Brain microvascular endothelial cell (primary cell): ENCODE measurements at regions not wholly inside any gene's neighbourhood (a gene's known extent, or its start where the extent isn't known, plus 50 kb on each side); places are given as distances from the start of the nearest gene placed in this dataset.

Experiments
- DNase-seq: peaks from one replicate; pipeline ENCODE4 v3.0.0-alpha.2; 2020
- H3K27ac ChIP-seq: fragments of 250-450 bp; sonication (Bioruptor Pico); 2 replicates; pipeline ENCODE4 v1.5.1; 2020; ENCODE audit warnings: mild to moderate bottlenecking, moderate library complexity
- H3K27me3 ChIP-seq: fragments of 250-450 bp; sonication (Bioruptor Pico); replicated peaks from 2 replicates; pipeline ENCODE4 v1.5.1; 2020; ENCODE audit warnings: mild to moderate bottlenecking
- H3K36me3 ChIP-seq: fragments of 250-450 bp; sonication (Bioruptor Pico); replicated peaks from 2 replicates; pipeline ENCODE4 v1.5.1; 2020; ENCODE audit warnings: mild to moderate bottlenecking
- H3K4me3 ChIP-seq: 2 replicates; pipeline ENCODE4 v1.5.1; 2011; ENCODE audit warnings: low read depth, mild to moderate bottlenecking, control low read depth, low read length, moderate library complexity
- in situ Hi-C: cut with HindIII; loops from 2 replicates; pipeline ENCODE4 v1.10.0; 2017; ENCODE audit warnings: low sequenced_read_pairs, low pct_ligation_motif_present
- TF ChIP-seq, protein P1 (sequence below): IDR thresholded peaks from 2 replicates; pipeline ENCODE4 v1.5.1; 2011; ENCODE audit warnings: low read depth, mild to moderate bottlenecking, moderate library complexity, low read length, control low read depth, inconsistent platforms; ENCODE audit errors: missing control alignments

DNA sequence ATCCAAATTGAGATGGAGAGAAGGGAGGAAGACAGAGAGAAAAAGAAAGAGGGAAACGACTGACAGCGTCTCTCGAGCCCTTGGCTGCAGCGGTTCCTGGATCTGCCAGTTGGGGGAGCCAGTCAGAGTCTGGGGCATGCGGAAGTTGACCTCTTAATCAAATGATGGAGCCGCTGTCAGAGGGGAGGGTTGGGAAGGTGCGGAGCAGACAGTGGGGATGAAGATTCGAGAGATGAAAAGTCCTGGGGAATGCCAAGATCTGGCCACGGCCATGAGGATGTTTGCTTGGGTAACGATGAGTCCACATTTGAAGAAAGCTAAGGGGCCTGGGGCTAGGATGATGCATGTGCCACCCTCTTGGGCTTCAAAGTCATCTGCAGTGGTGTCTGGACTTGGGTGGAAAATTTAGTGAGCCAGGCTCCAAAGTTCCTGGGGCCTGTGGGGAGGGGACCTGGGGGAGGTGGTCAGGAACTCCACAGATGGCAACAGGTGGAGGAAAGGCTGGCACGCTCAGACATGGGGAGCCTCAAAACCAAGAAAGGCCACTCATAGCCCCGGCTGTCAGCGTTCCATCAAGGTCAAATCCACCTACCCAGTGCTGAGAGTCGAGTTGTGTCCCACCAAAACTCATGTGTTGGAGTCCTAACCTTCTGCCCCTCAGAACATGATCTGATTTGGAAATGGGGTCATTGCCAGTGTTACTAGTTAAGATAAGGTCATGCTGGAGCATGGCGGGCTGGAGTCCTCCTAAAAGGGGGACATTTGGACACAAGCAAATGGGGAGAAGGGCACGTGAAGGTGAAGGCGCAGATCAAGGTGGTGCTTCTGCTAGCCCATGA is 200.1 kb downstream of the NDUFA10 start:
- H3K36me3 ChIP-seq = no peaks in the 10 kb centered on the region
- no peak overlapping the region for H3K27ac ChIP-seq
- in situ Hi-C loops = no loop called here
- H3K4me3 ChIP-seq = no peak overlapping the region
- DNase-seq = no peak
- TF ChIP-seq, protein P1, sequence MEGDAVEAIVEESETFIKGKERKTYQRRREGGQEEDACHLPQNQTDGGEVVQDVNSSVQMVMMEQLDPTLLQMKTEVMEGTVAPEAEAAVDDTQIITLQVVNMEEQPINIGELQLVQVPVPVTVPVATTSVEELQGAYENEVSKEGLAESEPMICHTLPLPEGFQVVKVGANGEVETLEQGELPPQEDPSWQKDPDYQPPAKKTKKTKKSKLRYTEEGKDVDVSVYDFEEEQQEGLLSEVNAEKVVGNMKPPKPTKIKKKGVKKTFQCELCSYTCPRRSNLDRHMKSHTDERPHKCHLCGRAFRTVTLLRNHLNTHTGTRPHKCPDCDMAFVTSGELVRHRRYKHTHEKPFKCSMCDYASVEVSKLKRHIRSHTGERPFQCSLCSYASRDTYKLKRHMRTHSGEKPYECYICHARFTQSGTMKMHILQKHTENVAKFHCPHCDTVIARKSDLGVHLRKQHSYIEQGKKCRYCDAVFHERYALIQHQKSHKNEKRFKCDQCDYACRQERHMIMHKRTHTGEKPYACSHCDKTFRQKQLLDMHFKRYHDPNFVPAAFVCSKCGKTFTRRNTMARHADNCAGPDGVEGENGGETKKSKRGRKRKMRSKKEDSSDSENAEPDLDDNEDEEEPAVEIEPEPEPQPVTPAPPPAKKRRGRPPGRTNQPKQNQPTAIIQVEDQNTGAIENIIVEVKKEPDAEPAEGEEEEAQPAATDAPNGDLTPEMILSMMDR = no peak
- no peaks in the 10 kb centered on the region for H3K27me3 ChIP-seq

DNA sequence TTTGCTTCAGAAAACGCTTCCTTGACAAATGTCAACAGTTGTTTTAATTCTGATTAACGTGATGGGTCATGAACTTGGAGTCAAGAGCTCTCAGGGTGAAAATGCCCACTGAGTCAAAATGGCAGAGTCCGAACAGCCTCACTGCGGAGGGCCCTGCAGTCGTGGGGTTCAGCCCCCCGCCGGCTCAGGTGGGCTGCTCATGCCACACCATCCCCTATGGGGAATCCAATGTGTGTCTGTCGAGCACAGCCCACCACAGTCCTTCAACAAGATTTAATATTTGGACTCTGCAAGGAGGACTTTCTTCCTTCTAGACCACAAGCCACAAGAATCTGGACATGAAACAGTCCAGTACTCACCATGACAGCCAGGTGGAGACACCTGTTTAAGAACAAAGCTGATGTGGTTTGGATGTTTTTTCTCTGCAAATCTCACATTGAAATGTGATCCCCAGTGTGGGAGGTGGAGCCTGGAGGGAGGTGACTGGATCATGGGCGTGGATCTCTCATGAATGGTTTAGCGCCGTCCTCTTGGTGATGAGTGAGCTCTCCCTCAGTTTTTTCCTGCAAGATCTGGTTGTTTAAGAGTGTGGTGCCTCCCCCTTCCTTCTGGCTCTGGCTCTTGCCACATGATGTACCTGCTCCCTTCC is 201.0 kb downstream of the NDUFA10 start:
- H3K27ac ChIP-seq = no peak overlapping the region
- H3K36me3 ChIP-seq = no peaks in the 10 kb centered on the region
- in situ Hi-C loops = no loop called here
- H3K4me3 ChIP-seq = no peak overlapping the region
- DNase-seq = no peak
- TF ChIP-seq, protein P1 = no peak
- H3K27me3 ChIP-seq = no peaks in the 10 kb centered on the region

DNA sequence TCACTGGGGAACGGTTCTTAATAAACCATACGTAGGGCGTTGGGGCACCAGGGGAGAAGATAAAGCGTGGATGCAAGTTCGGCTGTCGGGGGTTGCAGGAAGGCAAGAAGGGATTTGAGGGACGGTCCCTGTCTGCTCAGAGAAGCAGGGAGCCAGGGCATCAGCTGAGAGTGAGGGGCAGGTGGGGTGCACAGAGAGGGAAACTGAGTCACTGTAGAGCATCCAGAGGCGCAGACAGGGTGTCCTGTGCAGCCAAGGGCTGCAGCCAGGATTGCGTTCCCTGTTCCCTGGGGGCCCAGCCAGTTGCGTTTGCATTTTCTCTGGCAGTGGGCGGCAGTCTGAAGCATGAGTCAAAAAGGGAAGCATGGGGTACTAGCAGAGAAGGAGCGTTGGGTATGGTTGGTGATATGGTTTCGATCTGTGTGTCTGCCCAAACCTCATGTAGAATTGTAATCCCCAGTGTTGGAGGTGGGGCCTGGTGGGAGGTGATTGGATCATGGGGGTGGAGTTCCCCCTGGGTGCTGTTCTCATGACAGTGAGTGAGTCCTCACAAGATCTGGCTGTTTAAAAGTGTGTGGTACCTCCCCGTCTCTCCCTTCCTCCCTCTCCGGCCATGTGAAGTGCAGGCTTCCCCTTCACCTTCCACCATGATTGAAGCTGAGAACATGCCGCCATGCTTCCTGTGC is 202.9 kb downstream of the NDUFA10 start:
- TF ChIP-seq, protein P1 = no peak
- no peak for DNase-seq
- Histone ChIP-seq H3K4me3 (no peak overlapping the region), H3K36me3 (no peaks in the 10 kb centered on the region), H3K27ac (no peak overlapping the region), H3K27me3 (no peaks in the 10 kb centered on the region)
- in situ Hi-C loops = no loop called here

DNA sequence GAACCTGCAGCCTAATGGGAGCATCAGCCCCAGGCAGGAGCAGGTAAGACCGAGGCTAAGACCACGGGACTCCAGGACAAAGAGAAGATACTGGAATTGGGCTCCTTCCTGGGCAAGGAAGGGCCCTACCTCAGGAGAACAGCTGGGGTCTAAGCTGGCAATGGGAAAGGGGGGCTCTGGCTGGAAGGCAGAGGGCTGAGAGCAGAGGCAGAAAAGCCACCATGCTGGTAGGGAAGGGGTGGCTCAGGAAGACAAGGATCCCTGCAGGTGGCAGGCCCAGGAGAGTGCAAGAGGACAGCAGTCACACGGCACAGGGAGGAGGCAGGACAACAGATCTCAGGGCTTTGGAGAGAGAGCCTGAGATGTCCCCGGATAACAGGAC is 203.5 kb downstream of the NDUFA10 start:
- H3K36me3 ChIP-seq = no peaks in the 10 kb centered on the region
- TF ChIP-seq, protein P1 = no peak
- H3K27me3 ChIP-seq = no peaks in the 10 kb centered on the region
- no peak overlapping the region for H3K4me3 ChIP-seq
- no peak overlapping the region for H3K27ac ChIP-seq
- DNase-seq = no peak
- in situ Hi-C loops = no loop called here

DNA sequence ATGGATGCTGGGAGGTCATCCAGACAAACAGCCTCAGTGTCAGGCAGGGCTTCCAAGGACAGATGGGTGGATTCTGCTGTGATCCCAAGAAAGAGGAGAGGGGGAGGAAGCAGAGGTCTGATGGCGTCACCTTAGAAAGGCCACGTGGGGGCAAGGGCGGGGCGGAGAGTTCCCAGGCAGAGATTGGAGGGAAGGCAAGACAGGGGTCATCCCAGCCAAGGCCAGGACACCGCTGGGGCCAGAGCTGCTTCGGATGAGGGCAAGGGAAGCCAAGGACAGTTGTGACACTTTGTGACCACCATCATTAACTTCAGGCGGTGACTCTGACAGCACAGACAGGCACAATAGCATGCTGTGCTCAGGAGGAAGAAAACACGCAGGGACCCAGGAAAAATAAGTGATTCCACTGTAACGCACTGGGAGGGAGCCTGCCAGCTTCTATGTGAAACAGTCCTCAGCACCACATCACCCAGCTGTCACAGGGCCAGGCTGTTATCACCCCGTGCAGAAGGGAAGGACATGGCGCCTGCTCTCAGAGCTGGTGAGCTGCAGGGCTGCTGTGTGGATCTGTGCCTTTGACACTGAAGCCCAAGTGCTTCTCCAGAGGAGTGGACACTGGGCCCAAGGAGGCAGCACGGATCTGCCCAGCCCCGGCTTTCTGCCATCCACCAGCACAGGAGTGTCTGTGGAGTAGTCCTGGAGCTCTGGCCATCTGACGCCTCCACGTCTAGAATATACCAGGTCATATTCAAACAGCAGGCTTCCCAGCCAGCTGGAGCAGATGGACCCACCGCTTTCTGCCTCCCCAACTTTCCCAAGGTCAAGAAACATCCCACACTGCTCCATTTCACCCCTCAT is 204.1 kb downstream of the NDUFA10 start:
- TF ChIP-seq, protein P1 = no peak
- no peak for DNase-seq
- Histone ChIP-seq H3K4me3 (no peak overlapping the region), H3K36me3 (no peaks in the 10 kb centered on the region), H3K27ac (no peak overlapping the region), H3K27me3 (no peaks in the 10 kb centered on the region)
- in situ Hi-C loops = no loop called here
